ENCODE measurements at regions not wholly inside any gene's neighbourhood (a gene's known extent, or its start where the extent isn't known, plus 50 kb on each side); places are given as distances from the start of the nearest gene placed in this dataset.

GRCh38 chr13:74820809-74821208 is 661.2 kb downstream of the TBC1D4 start:
- H3K4me1 ChIP-seq (ENCODE audit: insufficient read depth, low read length, poor library complexity, severe bottlenecking), result peaks cover 8% of the 10 kb centered on the region
- POLR2A ChIA-PET (ENCODE audit: low non-redundant PET), result no interaction called here
- no TSS peak for BruUV-seq (replicated peaks)
- no peaks in the 10 kb centered on the region for H3K27me3 ChIP-seq (replicated peaks; ENCODE audit: insufficient read depth, low read depth, low read length, poor library complexity)
- intact Hi-C loops (cut with micrococcal nuclease; ENCODE audit: unreplicated experiment), result no loop called here
- H3K27ac ChIP-seq (ENCODE audit: low read depth, low read length, poor library complexity, severe bottlenecking), result no peak overlapping the region
- H3K36me3 ChIP-seq (ENCODE audit: insufficient read depth, low read length, poor library complexity, severe bottlenecking), result no peaks in the 10 kb centered on the region
- H3K9me3 ChIP-seq (ENCODE audit: low read depth, low read length, poor library complexity, severe bottlenecking), result no peaks in the 10 kb centered on the region
- CTCF ChIA-PET, result no interaction called here
- TF ChIP-seq EZH2 (IDR thresholded peaks at IDR 0.05; ENCODE audit: borderline replicate concordance, low read depth, low read length, poor library complexity, severe bottlenecking) (no peak), CTCF (conservative IDR thresholded peaks at IDR 0.05; ENCODE audit: low read depth, low read length) (no peak)
- DNase-seq (ENCODE audit: low spot score), result no peak
- H3K4me3 ChIP-seq (ENCODE audit: low read depth, low read length, poor library complexity, severe bottlenecking), result no peak overlapping the region

DNA sequence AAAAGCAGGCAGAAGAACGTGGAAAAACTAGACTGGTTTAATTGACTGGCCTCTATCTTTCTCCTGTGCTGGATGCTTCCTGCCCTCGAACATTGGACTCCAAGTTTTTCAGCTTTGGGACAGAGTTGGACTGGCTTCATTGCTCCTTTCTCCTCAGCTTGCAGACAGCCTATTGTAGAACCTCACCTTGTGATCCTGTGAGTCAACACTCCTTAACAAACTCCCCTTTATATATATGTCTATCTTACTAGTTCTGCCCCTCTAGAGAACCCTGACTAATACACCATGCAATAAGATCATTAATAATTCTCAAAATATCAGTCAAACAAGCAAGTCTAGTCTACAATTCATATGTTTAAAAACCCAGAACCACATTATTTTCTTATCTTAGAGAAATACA is 662.4 kb downstream of the TBC1D4 start:
- ChIA-PET CTCF (no interaction called here), POLR2A (ENCODE audit: low non-redundant PET) (no interaction called here)
- BruUV-seq (replicated peaks), result no TSS peak
- no peaks in the 10 kb centered on the region for H3K27me3 ChIP-seq (replicated peaks; ENCODE audit: insufficient read depth, low read depth, low read length, poor library complexity)
- DNase-seq (ENCODE audit: low spot score), result no peak
- H3K4me1 ChIP-seq (ENCODE audit: insufficient read depth, low read length, poor library complexity, severe bottlenecking), result no peaks in the 10 kb centered on the region
- TF ChIP-seq CTCF (conservative IDR thresholded peaks at IDR 0.05; ENCODE audit: low read depth, low read length) (no peak), EZH2 (IDR thresholded peaks at IDR 0.05; ENCODE audit: borderline replicate concordance, low read depth, low read length, poor library complexity, severe bottlenecking) (no peak)
- H3K4me3 ChIP-seq (ENCODE audit: low read depth, low read length, poor library complexity, severe bottlenecking), result no peak overlapping the region
- H3K36me3 ChIP-seq (ENCODE audit: insufficient read depth, low read length, poor library complexity, severe bottlenecking), result no peaks in the 10 kb centered on the region
- H3K27ac ChIP-seq (ENCODE audit: low read depth, low read length, poor library complexity, severe bottlenecking), result no peak overlapping the region
- no peaks in the 10 kb centered on the region for H3K9me3 ChIP-seq (ENCODE audit: low read depth, low read length, poor library complexity, severe bottlenecking)
- intact Hi-C loops (cut with micrococcal nuclease; ENCODE audit: unreplicated experiment), result no loop called here

- TF ChIP-seq EZH2 (IDR thresholded peaks at IDR 0.05; ENCODE audit: borderline replicate concordance, low read depth, low read length, poor library complexity, severe bottlenecking), result no peak
- no peak for TF ChIP-seq CTCF (conservative IDR thresholded peaks at IDR 0.05; ENCODE audit: low read depth, low read length)
These were observed 665.2 kb downstream of the TBC1D4 start for GRCh38 chr13:74816737-74817136.

More at GRCh38 chr13:74816737-74817136, 665.2 kb downstream of the TBC1D4 start:
- H3K36me3 ChIP-seq (ENCODE audit: insufficient read depth, low read length, poor library complexity, severe bottlenecking), result no peaks in the 10 kb centered on the region
- ChIA-PET POLR2A (ENCODE audit: low non-redundant PET) (no interaction called here), CTCF (no interaction called here)
- H3K4me3 ChIP-seq (ENCODE audit: low read depth, low read length, poor library complexity, severe bottlenecking), result no peak overlapping the region
- H3K9me3 ChIP-seq (ENCODE audit: low read depth, low read length, poor library complexity, severe bottlenecking), result no peaks in the 10 kb centered on the region
- intact Hi-C loops (cut with micrococcal nuclease; ENCODE audit: unreplicated experiment), result no loop called here
- no peaks in the 10 kb centered on the region for H3K4me1 ChIP-seq (ENCODE audit: insufficient read depth, low read length, poor library complexity, severe bottlenecking)
- H3K27me3 ChIP-seq (replicated peaks; ENCODE audit: insufficient read depth, low read depth, low read length, poor library complexity), result no peaks in the 10 kb centered on the region
- DNase-seq (ENCODE audit: low spot score), result no peak
- BruUV-seq (replicated peaks), result no TSS peak
- H3K27ac ChIP-seq (ENCODE audit: low read depth, low read length, poor library complexity, severe bottlenecking), result no peak overlapping the region
